Osteoblast (primary cell): ENCODE measurements at regions not wholly inside any gene's neighbourhood (a gene's known extent, or its start where the extent isn't known, plus 50 kb on each side); places are given as distances from the start of the nearest gene placed in this dataset.

ENCODE experiments used
- DNase-seq: peaks from one replicate; pipeline ENCODE4 v3.0.0; 2011; ENCODE audit warnings: low spot score, mixed read lengths; ENCODE audit not compliant: insufficient read length; ENCODE audit errors: missing footprints
- H2AFZ ChIP-seq: 2 replicates; pipeline ENCODE4 v1.6.0; 2011; ENCODE audit warnings: mild to moderate bottlenecking, low read length
- H3K27ac ChIP-seq: 2 replicates; pipeline ENCODE4 v1.5.1; 2011; ENCODE audit warnings: mild to moderate bottlenecking, low read depth, low read length, moderate library complexity
- H3K27me3 ChIP-seq: 2 replicates; pipeline ENCODE4 v1.6.0; 2012; ENCODE audit warnings: mild to moderate bottlenecking, control low read depth, inconsistent platforms, low read length, moderate library complexity; ENCODE audit not compliant: insufficient read depth
- H3K36me3 ChIP-seq: 2 replicates; pipeline ENCODE4 v1.5.1; 2011; ENCODE audit warnings: mild to moderate bottlenecking, low read length, control low read depth, moderate library complexity; ENCODE audit not compliant: insufficient read depth
- H3K4me1 ChIP-seq: 2 replicates; pipeline ENCODE4 v1.5.1; 2011; ENCODE audit warnings: mild to moderate bottlenecking, low read length, control low read depth, moderate library complexity; ENCODE audit not compliant: insufficient read depth
- H3K4me2 ChIP-seq: 2 replicates; pipeline ENCODE4 v1.6.0; 2011; ENCODE audit warnings: mild to moderate bottlenecking, low read length; ENCODE audit not compliant: insufficient read depth
- H3K4me3 ChIP-seq: fragments of 200-600 bp; sonication (generic); 3 replicates; pipeline ENCODE4 v1.5.1; 2012; ENCODE audit warnings: mild to moderate bottlenecking, low read length, inconsistent platforms; ENCODE audit not compliant: insufficient read depth
- H3K79me2 ChIP-seq: 2 replicates; pipeline ENCODE4 v1.6.0; 2012; ENCODE audit warnings: mild to moderate bottlenecking, low read length, control low read depth, inconsistent platforms; ENCODE audit not compliant: insufficient read depth
- H3K9me3 ChIP-seq: 2 replicates; pipeline ENCODE4 v1.5.1; 2011; ENCODE audit warnings: low read depth, low read length, control low read depth
- H4K20me1 ChIP-seq: 2 replicates; pipeline ENCODE4 v1.6.0; 2012; ENCODE audit warnings: mild to moderate bottlenecking, low read length, control low read depth; ENCODE audit not compliant: insufficient read depth
- CTCF ChIP-seq: IDR thresholded peaks from 2 replicates; pipeline ENCODE4 v1.5.1; 2011; ENCODE audit warnings: mild to moderate bottlenecking, low read depth, low read length, moderate library complexity; ENCODE audit errors: extremely low read depth

- Histone ChIP-seq H3K4me1 (no peaks in the 10 kb centered on the region), H3K4me2 (no peak overlapping the region), H3K9me3 (no peaks in the 10 kb centered on the region), H3K27ac (no peak overlapping the region), H3K27me3 (no peaks in the 10 kb centered on the region), H2AFZ (no peak overlapping the region), H4K20me1 (no peaks in the 10 kb centered on the region), H3K79me2 (no peaks in the 10 kb centered on the region), H3K36me3 (no peaks in the 10 kb centered on the region), H3K4me3 (no peak overlapping the region)
- no peak for TF ChIP-seq CTCF
- no peak for DNase-seq
Measured at GRCh38 chr10:111199587-111199986, 122.8 kb downstream of the ADRA2A start.

- no peak overlapping the region for H2AFZ ChIP-seq
- H3K4me3 ChIP-seq, result no peak overlapping the region
Measured at GRCh38 chr10:111200505-111201186, 123.8 kb downstream of the ADRA2A start.

GRCh38 chr10:111203615-111204014, 126.8 kb downstream of the ADRA2A start:
- Histone ChIP-seq H4K20me1 (no peaks in the 10 kb centered on the region), H3K4me3 (no peak overlapping the region), H3K36me3 (no peaks in the 10 kb centered on the region), H3K9me3 (no peaks in the 10 kb centered on the region), H3K4me2 (no peak overlapping the region), H3K27ac (no peak overlapping the region), H2AFZ (no peak overlapping the region), H3K79me2 (no peaks in the 10 kb centered on the region), H3K27me3 (no peaks in the 10 kb centered on the region), H3K4me1 (no peaks in the 10 kb centered on the region)
- no peak for TF ChIP-seq CTCF
- DNase-seq, result no peak

More at GRCh38 chr10:111200505-111201186, 123.8 kb downstream of the ADRA2A start:
- no peaks in the 10 kb centered on the region for H4K20me1 ChIP-seq
- no peaks in the 10 kb centered on the region for H3K27me3 ChIP-seq
- no peaks in the 10 kb centered on the region for H3K4me1 ChIP-seq
- TF ChIP-seq CTCF, result no peak
- no peak overlapping the region for H3K27ac ChIP-seq
- no peak for DNase-seq
- H3K79me2 ChIP-seq, result no peaks in the 10 kb centered on the region
- H3K36me3 ChIP-seq, result no peaks in the 10 kb centered on the region
- no peak overlapping the region for H3K4me2 ChIP-seq
- H3K9me3 ChIP-seq, result no peaks in the 10 kb centered on the region

GRCh38 chr10:111204838-111205237, 128.0 kb downstream of the ADRA2A start:
- H3K36me3 ChIP-seq, result no peaks in the 10 kb centered on the region
- H4K20me1 ChIP-seq, result no peaks in the 10 kb centered on the region
- no peak overlapping the region for H3K4me3 ChIP-seq
- H3K27me3 ChIP-seq, result no peaks in the 10 kb centered on the region
- no peak overlapping the region for H3K4me2 ChIP-seq
- DNase-seq, result no peak
- H3K27ac ChIP-seq, result no peak overlapping the region
- no peaks in the 10 kb centered on the region for H3K79me2 ChIP-seq
- H3K9me3 ChIP-seq, result no peaks in the 10 kb centered on the region
- no peak for TF ChIP-seq CTCF
- H3K4me1 ChIP-seq, result peaks cover 4% of the 10 kb centered on the region
- no peak overlapping the region for H2AFZ ChIP-seq
